MM.1S (cell line): ENCODE measurements at regions not wholly inside any gene's neighbourhood (a gene's known extent, or its start where the extent isn't known, plus 50 kb on each side); places are given as distances from the start of the nearest gene placed in this dataset.

ENCODE experiments used
- CTCF ChIP-seq: fragments of 300-600 bp; sonication (generic); IDR thresholded peaks from 2 replicates; pipeline ENCODE4 v1.5.1; 2016; ENCODE audit warnings: antibody characterized with exemption, low read length, mixed read lengths
- EZH2 ChIP-seq: fragments of 300-600 bp; sonication (generic); optimal IDR thresholded peaks from 2 replicates; pipeline ENCODE3; 2017; ENCODE audit warnings: low read depth, mild to moderate bottlenecking, antibody characterized with exemption, low read length, mixed read lengths
- EZH2phosphoT487 ChIP-seq: fragments of 300-600 bp; sonication (generic); IDR thresholded peaks from 2 replicates; pipeline ENCODE4 v1.6.1; 2018; ENCODE audit warnings: antibody characterized with exemption, low read length

GRCh38 chr9:124122813-124123462, 111.4 kb downstream of the LHX2 start:
- peak; percentile 31 for TF ChIP-seq CTCF
- TF ChIP-seq EZH2: no peak
- TF ChIP-seq EZH2phosphoT487: no peak
